HFFc6 (cell line): ENCODE measurements at regions not wholly inside any gene's neighbourhood (a gene's known extent, or its start where the extent isn't known, plus 50 kb on each side); places are given as distances from the start of the nearest gene placed in this dataset.

ENCODE experiments used
- DNase-seq: peaks from one replicate; pipeline ENCODE4 v3.0.0-alpha.2; 2018
- H3K27ac Mint-ChIP-seq: 2 replicates; pipeline ENCODE4 v1.8.0; 2020; ENCODE audit warnings: mild to moderate bottlenecking, mixed read lengths
- H3K27me3 Mint-ChIP-seq: 2 replicates; pipeline ENCODE4 v1.8.0; 2021; ENCODE audit warnings: mild to moderate bottlenecking, moderate library complexity, mixed read lengths; ENCODE audit not compliant: insufficient read depth
- H3K36me3 Mint-ChIP-seq: 2 replicates; pipeline ENCODE4 v1.8.0; 2021; ENCODE audit warnings: low read depth, mixed read lengths
- H3K4me1 Mint-ChIP-seq: 2 replicates; pipeline ENCODE4 v1.8.0; 2020; ENCODE audit warnings: low read depth, mixed read lengths
- H3K4me3 Mint-ChIP-seq: 2 replicates; pipeline ENCODE4 v1.8.0; 2020; ENCODE audit warnings: mild to moderate bottlenecking, moderate library complexity, mixed read lengths
- H3K9me3 Mint-ChIP-seq: 2 replicates; pipeline ENCODE4 v1.8.0; 2020; ENCODE audit warnings: mild to moderate bottlenecking, mixed read lengths
- TF ChIP-seq, protein P1 (sequence below): fragments of 200-600 bp; sonication (generic); IDR thresholded peaks from 2 replicates; pipeline ENCODE4 v1.5.0; 2021; ENCODE audit warnings: antibody characterized with exemption, mild to moderate bottlenecking

GRCh38 chr3:8215821-8216220 lies 285.8 kb upstream of the LMCD1 start:
- Mint-ChIP-seq H3K36me3 (no peaks in the 10 kb centered on the region), H3K4me3 (no peak overlapping the region), H3K9me3 (peaks cover 12% of the 10 kb centered on the region; the same call in 1 of the 2 replicates), H3K27ac (no peak overlapping the region), H3K27me3 (no peaks in the 10 kb centered on the region), H3K4me1 (no peaks in the 10 kb centered on the region; the same call in 1 of the 2 replicates)
- TF ChIP-seq, protein P1, sequence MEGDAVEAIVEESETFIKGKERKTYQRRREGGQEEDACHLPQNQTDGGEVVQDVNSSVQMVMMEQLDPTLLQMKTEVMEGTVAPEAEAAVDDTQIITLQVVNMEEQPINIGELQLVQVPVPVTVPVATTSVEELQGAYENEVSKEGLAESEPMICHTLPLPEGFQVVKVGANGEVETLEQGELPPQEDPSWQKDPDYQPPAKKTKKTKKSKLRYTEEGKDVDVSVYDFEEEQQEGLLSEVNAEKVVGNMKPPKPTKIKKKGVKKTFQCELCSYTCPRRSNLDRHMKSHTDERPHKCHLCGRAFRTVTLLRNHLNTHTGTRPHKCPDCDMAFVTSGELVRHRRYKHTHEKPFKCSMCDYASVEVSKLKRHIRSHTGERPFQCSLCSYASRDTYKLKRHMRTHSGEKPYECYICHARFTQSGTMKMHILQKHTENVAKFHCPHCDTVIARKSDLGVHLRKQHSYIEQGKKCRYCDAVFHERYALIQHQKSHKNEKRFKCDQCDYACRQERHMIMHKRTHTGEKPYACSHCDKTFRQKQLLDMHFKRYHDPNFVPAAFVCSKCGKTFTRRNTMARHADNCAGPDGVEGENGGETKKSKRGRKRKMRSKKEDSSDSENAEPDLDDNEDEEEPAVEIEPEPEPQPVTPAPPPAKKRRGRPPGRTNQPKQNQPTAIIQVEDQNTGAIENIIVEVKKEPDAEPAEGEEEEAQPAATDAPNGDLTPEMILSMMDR = no peak
- DNase-seq = no peak

- Mint-ChIP-seq H3K36me3 (no peaks in the 10 kb centered on the region), H3K27ac (no peak overlapping the region), H3K9me3 (peaks cover 6% of the 10 kb centered on the region; the same call in 1 of the 2 replicates), H3K4me3 (no peak overlapping the region), H3K27me3 (no peaks in the 10 kb centered on the region), H3K4me1 (no peaks in the 10 kb centered on the region)
- TF ChIP-seq, protein P1 = no peak
- no peak for DNase-seq
These were observed 283.2 kb upstream of the LMCD1 start for GRCh38 chr3:8218353-8218940.

DNA sequence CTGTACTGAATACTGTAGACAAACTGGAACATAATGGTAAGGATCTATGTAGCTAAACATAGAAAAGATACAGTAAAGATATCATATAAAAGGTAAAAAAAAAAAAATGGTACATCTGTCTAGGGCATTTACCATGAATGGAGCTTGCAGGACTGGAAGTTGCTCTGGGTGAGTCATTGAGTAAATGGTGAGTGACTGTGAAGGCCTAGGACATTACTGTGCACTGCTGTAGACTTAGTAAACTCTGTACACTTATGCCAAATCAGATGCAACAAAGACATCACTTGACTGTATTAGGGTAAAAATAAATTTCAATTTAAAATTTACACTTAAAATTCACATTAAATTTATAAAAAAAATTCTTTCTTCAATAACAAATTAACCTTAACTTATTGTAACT lies 281.3 kb upstream of the LMCD1 start:
- H3K27me3 Mint-ChIP-seq = no peaks in the 10 kb centered on the region
- DNase-seq = no peak
- H3K4me3 Mint-ChIP-seq = no peak overlapping the region
- peaks cover 4% of the 10 kb centered on the region; the same call in 1 of the 2 replicates for H3K9me3 Mint-ChIP-seq
- TF ChIP-seq, protein P1 = no peak
- H3K36me3 Mint-ChIP-seq = no peaks in the 10 kb centered on the region
- H3K27ac Mint-ChIP-seq = no peak overlapping the region
- no peaks in the 10 kb centered on the region for H3K4me1 Mint-ChIP-seq

DNA sequence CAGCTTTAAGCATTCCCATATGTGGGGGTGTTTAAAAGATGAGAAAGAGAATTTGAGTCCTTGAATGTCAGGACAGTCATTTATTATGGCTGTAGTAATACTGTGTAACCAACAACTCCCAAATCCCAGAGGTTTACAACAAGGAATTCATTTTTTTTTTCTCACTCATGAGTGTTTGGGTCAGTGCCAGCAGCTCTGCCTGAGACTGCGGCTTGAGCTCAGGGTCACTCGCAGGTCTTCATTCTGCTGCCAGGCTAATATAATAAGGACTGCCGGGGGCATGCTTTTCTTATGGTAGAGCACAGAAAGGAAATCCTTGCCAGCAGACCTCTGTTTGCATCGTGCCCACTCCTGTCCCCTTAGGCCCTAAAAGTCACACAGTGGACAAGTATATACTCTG lies 277.9 kb upstream of the LMCD1 start:
- no peak for DNase-seq

DNA sequence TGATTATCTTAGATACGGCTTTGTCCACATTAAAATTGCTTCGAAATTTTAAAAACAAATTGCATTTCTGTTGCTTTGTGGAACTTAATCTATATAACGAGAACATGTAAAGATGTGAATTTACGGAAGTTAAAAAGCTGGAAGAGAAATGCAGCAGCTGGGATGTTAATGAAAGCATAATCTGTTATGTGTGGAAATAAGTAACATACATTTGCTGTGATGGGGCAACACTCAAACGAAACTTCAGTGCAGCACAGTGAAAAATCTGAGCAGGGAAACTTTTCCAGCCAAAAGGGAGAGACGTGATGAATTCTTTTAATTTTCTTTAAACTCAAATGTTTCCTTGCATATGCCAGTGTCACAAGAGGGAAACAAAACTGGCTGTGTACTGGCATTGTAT lies 276.7 kb upstream of the LMCD1 start:
- Mint-ChIP-seq H3K4me3 (no peak overlapping the region), H3K36me3 (no peaks in the 10 kb centered on the region)
- no peak for DNase-seq

More for the DNA sequence above, 277.9 kb upstream of the LMCD1 start:
- Mint-ChIP-seq H3K27me3 (no peaks in the 10 kb centered on the region), H3K27ac (no peak overlapping the region), H3K4me3 (no peak overlapping the region), H3K9me3 (no peaks in the 10 kb centered on the region), H3K4me1 (no peaks in the 10 kb centered on the region), H3K36me3 (no peaks in the 10 kb centered on the region)
- TF ChIP-seq, protein P1 = no peak

More for the DNA sequence above, 276.7 kb upstream of the LMCD1 start:
- TF ChIP-seq, protein P1 = no peak
- Mint-ChIP-seq H3K9me3 (no peaks in the 10 kb centered on the region), H3K27me3 (no peaks in the 10 kb centered on the region), H3K27ac (no peak overlapping the region), H3K4me1 (no peaks in the 10 kb centered on the region)
